22Rv1 (cell line): ENCODE measurements at regions not wholly inside any gene's neighbourhood (a gene's known extent, or its start where the extent isn't known, plus 50 kb on each side); places are given as distances from the start of the nearest gene placed in this dataset.

Source experiments
- CTCF ChIP-seq: fragments of 450-650 bp; IDR thresholded peaks from 2 replicates; pipeline ENCODE4 v1.5.1; 2017; ENCODE audit warnings: mild to moderate bottlenecking
- ZFX ChIP-seq: fragments of 450-650 bp; IDR thresholded peaks from 2 replicates; pipeline ENCODE4 v1.6.1; 2017; ENCODE audit warnings: antibody characterized with exemption, borderline replicate concordance

GRCh38 chr2:242034138-242034537 is 164.6 kb downstream of the RTP5 start:
- TF ChIP-seq CTCF = no peak
- TF ChIP-seq ZFX = no peak
